Mucosa of descending colon (tissue), 3 donors: ENCODE measurements at regions not wholly inside any gene's neighbourhood (a gene's known extent, or its start where the extent isn't known, plus 50 kb on each side); places are given as distances from the start of the nearest gene placed in this dataset.
A peak's percentile ranks its signal among the peaks of the same experiment; 100 is the strongest.
"Not testable (repeated sequence)": the region's sequence is repeated elsewhere in the genome, so short reads cannot be mapped to it uniquely, and the experiment has no call there.

Experiments used
- ATAC-seq: fragments of 200-7000 bp; cut with Tn5 transposase; one replicate; pipeline ENCODE4 v1.9.1; 2020; ENCODE audit warnings: mild to moderate bottlenecking, moderate library complexity
- DNase-seq, 3 donors: peaks; one replicate each; pipeline ENCODE4 v3.0.0-alpha.2; 2020
- H3K36me3 ChIP-seq: fragments of 200-600 bp; one replicate; pipeline ENCODE4 v1.8.0; 2021; ENCODE audit warnings: low read depth, mild to moderate bottlenecking
- H3K4me1 ChIP-seq: fragments of 200-600 bp; one replicate; pipeline ENCODE4 v1.8.0; 2021; ENCODE audit warnings: low read depth, mild to moderate bottlenecking
- H3K4me3 ChIP-seq: fragments of 200-600 bp; one replicate; pipeline ENCODE4 v1.8.0; 2021; ENCODE audit warnings: mild to moderate bottlenecking
- H3K9me3 ChIP-seq: fragments of 200-600 bp; one replicate; pipeline ENCODE4 v1.8.0; 2021; ENCODE audit warnings: mild to moderate bottlenecking
- intact Hi-C, 2 donors: fragments of 100-400 bp; cut with DNase I in 1 of 2; cut with micrococcal nuclease in 1 of 2; formaldehyde crosslinking; loops; one replicate each; pipeline versions ENCODE4 v1.11.0 to v1.11.1; 2022; cut with DNase I, micrococcal nuclease
- TF ChIP-seq, protein P1 (sequence below): fragments of 200-600 bp; IDR thresholded peaks from one replicate; pipeline ENCODE4 v1.8.0; 2022; ENCODE audit warnings: antibody characterized with exemption, mild to moderate bottlenecking
- donor health status: DM: no; HTN: no; CAD: no; lungs with moderate emphysema.
- donor health status: DM: no; HTN: no; CAD: no.
- donor health status: DM: no; HTN: yes; CAD: no.

DNA sequence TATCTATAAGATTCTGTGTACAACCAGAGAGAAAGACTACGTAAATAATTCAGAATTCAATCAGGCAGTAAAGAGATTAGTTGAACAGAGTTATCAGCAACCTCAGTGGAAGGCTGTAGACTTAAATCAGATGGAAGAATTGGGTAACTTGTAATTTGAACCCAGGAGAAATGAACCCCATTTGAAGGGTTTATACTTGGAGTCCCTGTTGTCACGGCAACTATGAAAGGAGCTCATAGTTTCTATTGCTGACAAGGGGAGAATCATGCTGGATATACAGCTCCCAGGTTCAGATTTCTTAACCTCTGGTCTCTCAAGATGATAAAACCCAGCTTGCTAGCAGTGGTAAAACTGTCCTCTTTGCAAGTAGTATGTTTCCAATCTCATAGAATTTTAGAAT, 54.4 kb upstream of the BMP4 start:
- TF ChIP-seq, protein P1, sequence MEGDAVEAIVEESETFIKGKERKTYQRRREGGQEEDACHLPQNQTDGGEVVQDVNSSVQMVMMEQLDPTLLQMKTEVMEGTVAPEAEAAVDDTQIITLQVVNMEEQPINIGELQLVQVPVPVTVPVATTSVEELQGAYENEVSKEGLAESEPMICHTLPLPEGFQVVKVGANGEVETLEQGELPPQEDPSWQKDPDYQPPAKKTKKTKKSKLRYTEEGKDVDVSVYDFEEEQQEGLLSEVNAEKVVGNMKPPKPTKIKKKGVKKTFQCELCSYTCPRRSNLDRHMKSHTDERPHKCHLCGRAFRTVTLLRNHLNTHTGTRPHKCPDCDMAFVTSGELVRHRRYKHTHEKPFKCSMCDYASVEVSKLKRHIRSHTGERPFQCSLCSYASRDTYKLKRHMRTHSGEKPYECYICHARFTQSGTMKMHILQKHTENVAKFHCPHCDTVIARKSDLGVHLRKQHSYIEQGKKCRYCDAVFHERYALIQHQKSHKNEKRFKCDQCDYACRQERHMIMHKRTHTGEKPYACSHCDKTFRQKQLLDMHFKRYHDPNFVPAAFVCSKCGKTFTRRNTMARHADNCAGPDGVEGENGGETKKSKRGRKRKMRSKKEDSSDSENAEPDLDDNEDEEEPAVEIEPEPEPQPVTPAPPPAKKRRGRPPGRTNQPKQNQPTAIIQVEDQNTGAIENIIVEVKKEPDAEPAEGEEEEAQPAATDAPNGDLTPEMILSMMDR = no peak
- Histone ChIP-seq H3K4me1 (no peaks in the 10 kb centered on the region), H3K4me3 (no peak overlapping the region), H3K9me3 (no peaks in the 10 kb centered on the region), H3K36me3 (no peaks in the 10 kb centered on the region)
- intact Hi-C loops = no loop called here
- DNase-seq = no peak
- ATAC-seq = no peak

DNA sequence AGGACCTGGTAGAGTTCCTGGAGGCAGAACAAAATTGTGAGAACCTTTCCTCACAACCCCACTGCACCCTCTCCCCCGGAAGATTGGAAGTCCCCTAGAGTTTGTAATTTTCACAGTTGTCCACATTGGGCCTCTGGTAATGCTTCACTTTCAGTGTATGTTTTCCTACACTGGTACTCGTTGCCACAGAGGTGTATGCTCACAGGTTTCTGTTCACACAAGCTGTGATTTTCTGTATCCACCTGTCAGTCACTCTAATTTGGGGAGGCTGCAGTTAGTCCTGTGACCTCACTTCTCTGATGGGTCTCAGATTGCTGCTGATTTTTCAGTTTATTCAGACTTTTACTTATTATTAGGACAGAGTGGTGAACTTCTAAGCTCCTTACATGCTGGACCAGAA, 66.4 kb upstream of the BMP4 start:
- ATAC-seq (no peak), DNase-seq (no peak)
- Histone ChIP-seq H3K4me3 (no peak overlapping the region), H3K36me3 (no peaks in the 10 kb centered on the region), H3K9me3 (no peaks in the 10 kb centered on the region), H3K4me1 (no peaks in the 10 kb centered on the region)
- intact Hi-C loops = no loop called here
- TF ChIP-seq, protein P1 = no peak

DNA sequence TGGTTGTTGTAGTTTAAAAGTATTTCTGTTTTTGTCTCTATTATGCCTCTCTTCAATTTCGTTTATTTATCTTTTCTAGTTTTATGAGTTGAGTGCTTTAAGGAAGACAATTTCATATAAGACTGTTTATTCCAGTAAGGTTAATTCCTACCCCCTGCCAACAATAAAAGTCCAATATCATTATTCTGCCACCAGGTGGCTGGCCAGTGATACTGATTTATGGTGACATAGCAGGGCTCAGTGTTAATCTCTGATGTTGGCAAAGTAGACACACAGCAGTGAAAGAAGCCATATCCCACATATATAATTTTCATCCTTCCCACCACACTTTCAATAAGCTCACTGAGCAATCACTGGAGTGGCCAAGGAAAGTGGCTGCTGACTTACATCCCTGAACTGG, 69.0 kb upstream of the BMP4 start:
- peak; percentile 57 for ATAC-seq

DNA sequence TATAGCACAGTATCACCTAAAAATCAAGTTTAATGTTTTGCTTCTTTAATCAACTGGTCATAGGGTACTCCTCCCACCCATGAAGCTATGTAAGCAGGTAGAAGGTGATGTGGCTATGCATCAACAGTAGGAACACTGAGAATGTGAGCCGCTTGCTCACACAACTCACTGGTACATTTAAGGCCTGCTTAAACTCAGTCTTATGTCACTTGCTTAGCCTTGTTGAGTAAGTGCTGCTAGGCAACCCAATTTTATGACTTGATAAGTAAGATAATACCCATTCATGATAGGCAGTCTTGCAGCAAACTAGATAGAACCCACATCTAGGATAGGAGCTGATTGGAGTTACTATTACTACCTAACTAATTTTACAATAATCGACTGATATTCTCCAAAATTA, 70.0 kb upstream of the BMP4 start:
- TF ChIP-seq, protein P1 = no peak
- H3K36me3 ChIP-seq = no peaks in the 10 kb centered on the region
- no peak overlapping the region for H3K4me3 ChIP-seq
- peak; percentile 57 for ATAC-seq
- DNase-seq = no peak
- intact Hi-C loops = no loop called here
- H3K9me3 ChIP-seq = no peaks in the 10 kb centered on the region
- no peaks in the 10 kb centered on the region for H3K4me1 ChIP-seq

More for the DNA sequence above, 69.0 kb upstream of the BMP4 start:
- TF ChIP-seq, protein P1 = no peak
- no peaks in the 10 kb centered on the region for H3K9me3 ChIP-seq
- intact Hi-C loops = no loop called here
- H3K4me1 ChIP-seq = no peaks in the 10 kb centered on the region
- H3K36me3 ChIP-seq = no peaks in the 10 kb centered on the region
- H3K4me3 ChIP-seq = no peak overlapping the region
- peak in 1 of 3 donors; percentile 14 for DNase-seq

DNA sequence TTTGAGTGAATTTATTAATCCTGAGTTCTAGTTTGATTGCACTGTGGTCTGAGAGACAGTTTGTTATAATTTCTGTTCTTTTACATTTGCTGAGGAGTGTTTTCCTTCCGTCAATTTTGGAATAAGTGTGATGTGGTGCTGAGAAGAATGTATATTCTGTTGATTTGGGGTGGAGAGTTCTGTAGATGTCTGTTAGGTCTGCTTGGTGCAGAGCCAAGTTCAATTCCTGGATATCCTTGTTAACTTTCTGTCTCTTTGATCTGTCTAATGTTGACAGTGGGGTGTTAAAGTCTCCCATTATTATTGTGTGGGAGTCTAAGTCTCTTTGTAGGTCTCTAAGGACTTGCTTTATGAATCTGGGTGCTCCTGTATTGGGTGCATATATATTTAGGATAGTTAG, 74.4 kb upstream of the BMP4 start:
- H3K36me3 ChIP-seq, ATAC-seq, H3K9me3 ChIP-seq, H3K4me3 ChIP-seq, intact Hi-C loops, H3K4me1 ChIP-seq, DNase-seq: not testable (repeated sequence)

DNA sequence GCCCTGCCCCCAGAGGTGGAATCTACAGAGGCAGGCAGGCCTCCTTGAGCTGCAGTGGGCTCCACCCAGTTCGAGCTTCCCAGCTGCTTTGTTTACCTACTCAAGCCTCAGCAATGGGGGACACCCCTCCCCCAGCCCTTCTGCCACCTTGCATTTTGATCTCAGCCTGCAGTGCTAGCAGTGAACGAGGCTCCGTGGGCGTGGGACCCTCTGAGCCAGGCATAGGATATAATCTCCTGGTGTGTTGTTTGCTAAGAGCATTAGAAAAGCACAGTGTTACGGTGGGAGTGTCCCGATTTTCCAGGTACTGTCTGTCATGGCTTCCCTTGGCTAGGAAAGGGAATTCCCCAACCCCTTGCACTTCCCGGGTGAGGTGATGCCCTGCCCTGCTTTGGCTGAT, 76.7 kb upstream of the BMP4 start:
- intact Hi-C loops, H3K4me3 ChIP-seq, H3K9me3 ChIP-seq, H3K36me3 ChIP-seq, ATAC-seq, DNase-seq, H3K4me1 ChIP-seq: not testable (repeated sequence)

DNA sequence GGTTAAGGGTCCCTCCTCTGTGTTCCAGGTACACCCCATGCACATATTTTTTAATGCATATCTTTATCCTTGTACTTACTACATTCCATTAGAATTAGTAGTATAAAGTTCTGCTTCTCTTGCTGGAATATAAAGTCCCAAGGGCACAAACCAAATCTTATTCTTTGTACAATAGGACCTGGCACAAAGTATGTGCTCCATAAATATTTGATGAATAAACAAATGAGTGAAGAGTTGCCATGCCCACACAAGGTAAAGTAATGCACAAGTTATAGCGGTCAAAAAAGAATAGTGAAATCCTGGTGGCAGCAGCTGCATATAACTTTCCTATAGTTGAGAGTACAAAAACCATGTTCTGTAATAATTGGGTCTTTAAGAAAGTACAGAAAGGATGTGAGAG, 82.1 kb upstream of the BMP4 start:
- ATAC-seq (no peak), DNase-seq (no peak)
- TF ChIP-seq, protein P1 = no peak
- H3K4me1 ChIP-seq = no peaks in the 10 kb centered on the region
- no peaks in the 10 kb centered on the region for H3K36me3 ChIP-seq
- intact Hi-C loops = no loop called here
- H3K4me3 ChIP-seq = no peak overlapping the region
- H3K9me3 ChIP-seq = no peaks in the 10 kb centered on the region
